Left lung (tissue), 4 donors: ENCODE measurements at regions not wholly inside any gene's neighbourhood (a gene's known extent, or its start where the extent isn't known, plus 50 kb on each side); places are given as distances from the start of the nearest gene placed in this dataset.

ENCODE experiments used
- ATAC-seq: fragments of 200-7000 bp; cut with Tn5 transposase; one replicate; pipeline ENCODE4 v1.9.1; 2020; ENCODE audit warnings: moderate library complexity
- DNase-seq, 4 donors: peaks; one replicate each; pipeline ENCODE4 v3.0.0-alpha.2; 2013 to 2020
- H3K27ac ChIP-seq, 2 donors: fragments of 200-600 bp; sonication (generic) in 1 of 2; one replicate each; pipeline versions ENCODE4 v1.5.0 to v1.8.0; 2020 to 2021
- H3K27me3 ChIP-seq, 2 donors: fragments of 200-600 bp; sonication (generic) in 1 of 2; one replicate each; pipeline versions ENCODE4 v1.5.0 to v1.8.0; 2020 to 2021
- H3K36me3 ChIP-seq, 2 donors: fragments of 200-600 bp; sonication (generic) in 1 of 2; one replicate each; pipeline versions ENCODE4 v1.5.0 to v1.8.0; 2020 to 2021
- H3K4me1 ChIP-seq, 2 donors: fragments of 200-600 bp; one replicate each; pipeline ENCODE4 v1.8.0; 2021
- H3K4me3 ChIP-seq, 2 donors: fragments of 200-600 bp; sonication (generic) in 1 of 2; one replicate each; pipeline versions ENCODE4 v1.5.0 to v1.8.0; 2020 to 2021; ENCODE audit warnings: mild to moderate bottlenecking in 1 of 2
- H3K9me3 ChIP-seq, 2 donors: fragments of 200-600 bp; sonication (generic) in 1 of 2; one replicate each; pipeline versions ENCODE4 v1.5.0 to v1.8.0; 2020 to 2021
- intact Hi-C, 2 donors: fragments of 100-400 bp; cut with DNase I; formaldehyde crosslinking; loops; one replicate each; pipeline versions ENCODE4 v1.11.2 to v1.14.2; 2022
- TF ChIP-seq, protein P1 (sequence below), 2 donors: fragments of 200-600 bp; sonication (generic) in 1 of 2; IDR thresholded peaks; one replicate each; pipeline versions ENCODE4 v1.5.0 to v1.8.0; 2021; ENCODE audit warnings: antibody characterized with exemption in 2 of 2
- donor health status: DM: no; HTN: yes; CAD: no.
- donor health status: DM: no; HTN: no; CAD: no.

DNA sequence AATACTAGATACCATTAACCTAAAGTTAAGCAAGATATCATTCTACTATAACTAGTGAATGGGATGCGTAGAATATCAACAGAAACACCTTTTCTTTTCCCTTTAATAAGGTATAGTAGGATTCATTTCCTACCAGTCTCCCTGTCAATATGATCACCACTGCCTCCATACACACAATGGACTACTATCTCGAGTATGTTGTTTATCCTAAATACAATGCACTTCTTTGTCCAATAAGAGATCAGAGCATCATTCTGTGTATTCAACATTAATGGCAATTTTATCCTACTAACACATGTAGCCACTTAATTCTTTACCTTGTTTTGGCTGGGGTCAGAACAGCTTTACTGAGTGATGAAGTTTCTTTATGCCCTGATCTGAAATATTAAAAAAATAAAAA, 276.3 kb downstream of the TFEC start:
- TF ChIP-seq, protein P1, sequence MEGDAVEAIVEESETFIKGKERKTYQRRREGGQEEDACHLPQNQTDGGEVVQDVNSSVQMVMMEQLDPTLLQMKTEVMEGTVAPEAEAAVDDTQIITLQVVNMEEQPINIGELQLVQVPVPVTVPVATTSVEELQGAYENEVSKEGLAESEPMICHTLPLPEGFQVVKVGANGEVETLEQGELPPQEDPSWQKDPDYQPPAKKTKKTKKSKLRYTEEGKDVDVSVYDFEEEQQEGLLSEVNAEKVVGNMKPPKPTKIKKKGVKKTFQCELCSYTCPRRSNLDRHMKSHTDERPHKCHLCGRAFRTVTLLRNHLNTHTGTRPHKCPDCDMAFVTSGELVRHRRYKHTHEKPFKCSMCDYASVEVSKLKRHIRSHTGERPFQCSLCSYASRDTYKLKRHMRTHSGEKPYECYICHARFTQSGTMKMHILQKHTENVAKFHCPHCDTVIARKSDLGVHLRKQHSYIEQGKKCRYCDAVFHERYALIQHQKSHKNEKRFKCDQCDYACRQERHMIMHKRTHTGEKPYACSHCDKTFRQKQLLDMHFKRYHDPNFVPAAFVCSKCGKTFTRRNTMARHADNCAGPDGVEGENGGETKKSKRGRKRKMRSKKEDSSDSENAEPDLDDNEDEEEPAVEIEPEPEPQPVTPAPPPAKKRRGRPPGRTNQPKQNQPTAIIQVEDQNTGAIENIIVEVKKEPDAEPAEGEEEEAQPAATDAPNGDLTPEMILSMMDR (IDR thresholded peaks at IDR 0.05): no peak
- Histone ChIP-seq H3K27ac (no peak overlapping the region), H3K27me3 (no peaks in the 10 kb centered on the region), H3K9me3 (no peaks in the 10 kb centered on the region), H3K36me3 (no peaks in the 10 kb centered on the region), H3K4me3 (no peak overlapping the region), H3K4me1 (no peaks in the 10 kb centered on the region)
- ATAC-seq (no peak), DNase-seq (no peak)
- intact Hi-C loops: no loop called here

DNA sequence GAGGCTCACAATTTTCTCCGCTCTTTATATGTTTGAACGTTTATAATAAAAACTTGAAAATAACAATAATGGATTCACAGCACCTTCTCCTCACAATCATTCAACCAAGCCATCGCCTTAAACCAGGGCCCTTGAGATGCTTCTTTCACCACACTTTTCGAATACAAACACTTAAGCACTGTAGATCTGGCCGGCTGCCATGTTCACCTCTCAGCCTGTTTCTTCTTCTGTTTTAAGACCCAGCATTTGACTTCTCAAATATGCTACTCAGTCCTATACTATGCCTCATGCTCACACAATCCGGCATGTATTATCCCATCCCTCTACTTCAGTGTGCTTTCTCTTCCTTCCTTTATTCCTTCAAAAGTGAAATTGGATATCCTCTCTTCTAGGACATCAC, 280.6 kb downstream of the TFEC start:
- ATAC-seq: peak; percentile 83
- H3K27me3 ChIP-seq: no peaks in the 10 kb centered on the region
- no peaks in the 10 kb centered on the region for H3K36me3 ChIP-seq
- no peak overlapping the region for H3K4me3 ChIP-seq
- DNase-seq: peak; percentile 14 to 67 (median 48)
- TF ChIP-seq, protein P1 (IDR thresholded peaks at IDR 0.05): no peak
- no peak overlapping the region for H3K27ac ChIP-seq
- no peaks in the 10 kb centered on the region for H3K9me3 ChIP-seq
- no peaks in the 10 kb centered on the region for H3K4me1 ChIP-seq
- intact Hi-C loops: no loop called here

DNA sequence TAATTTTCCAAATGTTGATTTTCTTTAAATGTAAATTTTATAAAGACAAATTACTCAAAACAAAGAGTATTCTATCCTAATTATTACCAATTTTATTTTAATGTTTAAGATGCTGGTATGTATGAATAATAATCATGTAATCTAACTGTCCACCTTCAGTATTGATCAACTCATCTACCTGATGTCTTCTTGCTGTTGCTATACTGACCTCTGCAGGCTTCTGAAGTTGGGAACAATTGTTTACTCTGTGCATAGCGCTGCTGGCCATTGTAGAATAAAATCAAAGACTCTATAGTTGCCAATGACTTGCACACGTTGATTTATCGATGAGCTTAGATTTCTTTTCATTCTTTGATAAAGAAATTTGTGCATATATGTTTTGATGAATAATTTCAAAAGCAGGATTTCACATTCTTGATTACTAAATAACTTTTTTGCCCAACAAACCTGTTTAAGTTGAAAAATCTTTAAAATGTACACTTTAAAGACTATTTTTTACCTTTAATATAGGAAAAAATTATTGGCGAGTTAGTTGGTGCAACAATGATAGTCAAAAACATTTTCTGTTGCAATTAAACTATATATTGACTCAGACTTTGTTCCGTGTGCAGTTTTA, 282.3 kb downstream of the TFEC start:
- intact Hi-C loops: no loop called here
- DNase-seq (no peak), ATAC-seq (no peak)
- no peaks in the 10 kb centered on the region for H3K9me3 ChIP-seq
- H3K27me3 ChIP-seq: no peaks in the 10 kb centered on the region
- H3K27ac ChIP-seq: no peak overlapping the region
- H3K36me3 ChIP-seq: no peaks in the 10 kb centered on the region
- no peak overlapping the region for H3K4me3 ChIP-seq
- H3K4me1 ChIP-seq: no peaks in the 10 kb centered on the region
- TF ChIP-seq, protein P1 (IDR thresholded peaks at IDR 0.05): no peak

DNA sequence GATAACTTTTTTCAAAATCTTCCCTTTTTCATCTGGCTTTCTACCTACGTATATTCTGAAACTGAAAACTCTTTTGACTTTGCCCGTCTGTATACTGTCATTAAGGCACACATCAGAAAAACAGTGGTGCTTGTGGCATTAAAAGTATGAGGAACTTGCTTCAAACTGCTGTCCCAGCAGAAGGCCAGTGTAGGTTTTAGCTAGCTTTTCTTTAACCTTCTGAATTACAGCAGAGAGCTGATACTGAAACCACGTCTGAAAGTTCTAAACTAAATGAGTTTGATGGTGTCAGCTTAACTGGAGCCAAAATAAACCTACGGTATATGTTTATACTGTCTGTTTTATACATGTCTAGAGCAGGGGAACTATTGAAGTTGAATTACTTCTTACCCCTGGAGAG, 283.4 kb downstream of the TFEC start:
- Histone ChIP-seq H3K9me3 (no peaks in the 10 kb centered on the region), H3K4me1 (no peaks in the 10 kb centered on the region), H3K27ac (no peak overlapping the region), H3K27me3 (no peaks in the 10 kb centered on the region), H3K36me3 (no peaks in the 10 kb centered on the region), H3K4me3 (no peak overlapping the region)
- TF ChIP-seq, protein P1 (IDR thresholded peaks at IDR 0.05): no peak
- intact Hi-C loops: no loop called here
- no peak for DNase-seq
- ATAC-seq: peak; percentile 49

DNA sequence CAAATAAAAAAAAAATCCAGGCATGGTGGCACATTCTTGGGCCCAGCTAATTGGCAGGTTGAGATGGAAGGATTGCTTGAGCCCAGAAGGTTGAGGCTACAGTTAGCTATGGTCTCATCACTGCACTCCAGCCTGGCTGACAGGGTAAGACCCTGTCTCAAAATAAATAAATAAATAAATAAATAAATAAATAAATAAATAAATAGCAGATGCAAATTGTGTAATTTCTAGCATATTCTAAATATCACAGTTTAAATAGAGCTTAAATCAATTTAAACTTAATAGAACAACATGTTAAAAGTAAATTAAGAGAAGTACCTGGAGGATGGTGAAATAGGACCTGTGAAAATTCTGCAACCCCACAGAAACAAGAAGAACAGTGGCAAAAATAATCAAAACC, 290.5 kb downstream of the TFEC start:
- ATAC-seq: no peak

More for the DNA sequence above, 290.5 kb downstream of the TFEC start:
- Histone ChIP-seq H3K27ac (no peak overlapping the region), H3K9me3 (no peaks in the 10 kb centered on the region), H3K36me3 (no peaks in the 10 kb centered on the region), H3K4me1 (no peaks in the 10 kb centered on the region), H3K4me3 (no peak overlapping the region), H3K27me3 (no peaks in the 10 kb centered on the region)
- no peak for DNase-seq
- intact Hi-C loops: no loop called here
- TF ChIP-seq, protein P1 (IDR thresholded peaks at IDR 0.05): no peak
